Vagina (tissue), 2 donors: ENCODE measurements at regions not wholly inside any gene's neighbourhood (a gene's known extent, or its start where the extent isn't known, plus 50 kb on each side); places are given as distances from the start of the nearest gene placed in this dataset.

Source experiments
- POLR2A ChIP-seq, 2 donors: fragments of 450-650 bp; IDR thresholded peaks; one replicate each; pipeline ENCODE4 v1.6.1; 2017; ENCODE audit warnings: antibody characterized with exemption in 2 of 2, mild to moderate bottlenecking in 2 of 2, moderate library complexity in 2 of 2
- POLR2AphosphoS5 ChIP-seq, 2 donors: sonication (generic); formaldehyde crosslinking; IDR thresholded peaks; one replicate each; pipeline ENCODE4 v1.9.0; 2017; ENCODE audit warnings: antibody characterized with exemption in 2 of 2, mild to moderate bottlenecking in 2 of 2, low read depth in 1 of 2; ENCODE audit not compliant: insufficient read depth in 1 of 2
- TF ChIP-seq, protein P1 (sequence below), 3 experiments: fragments of 450-650 bp in 2 of 3; fragments of 200-600 bp in 1 of 3; sonication (generic) in 1 of 3; IDR thresholded peaks; one replicate each; pipeline ENCODE4 v1.5.1; 2017 to 2019; ENCODE audit warnings: antibody characterized with exemption in 3 of 3, mild to moderate bottlenecking in 2 of 3, moderate library complexity in 2 of 3

DNA sequence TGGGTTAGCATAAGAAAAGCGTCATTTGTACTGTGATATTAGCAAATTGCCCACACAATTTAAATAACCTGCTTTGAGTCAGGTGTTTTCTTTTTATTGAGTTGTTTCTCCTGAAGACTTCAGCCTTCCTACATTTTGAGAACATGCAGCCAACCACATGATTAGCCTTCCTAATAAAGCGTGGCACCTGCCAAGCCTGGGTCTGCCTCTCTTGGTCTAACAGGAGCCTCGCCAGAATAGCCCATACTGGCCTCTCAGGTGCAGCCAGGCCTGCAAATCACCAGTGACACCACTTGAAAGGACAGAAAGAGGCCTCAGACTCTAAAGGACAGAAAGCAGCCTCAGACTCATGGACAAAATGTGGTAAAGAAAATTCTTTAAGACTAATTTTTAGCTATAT, 653.8 kb downstream of the BCL11A start:
- TF ChIP-seq, protein P1, sequence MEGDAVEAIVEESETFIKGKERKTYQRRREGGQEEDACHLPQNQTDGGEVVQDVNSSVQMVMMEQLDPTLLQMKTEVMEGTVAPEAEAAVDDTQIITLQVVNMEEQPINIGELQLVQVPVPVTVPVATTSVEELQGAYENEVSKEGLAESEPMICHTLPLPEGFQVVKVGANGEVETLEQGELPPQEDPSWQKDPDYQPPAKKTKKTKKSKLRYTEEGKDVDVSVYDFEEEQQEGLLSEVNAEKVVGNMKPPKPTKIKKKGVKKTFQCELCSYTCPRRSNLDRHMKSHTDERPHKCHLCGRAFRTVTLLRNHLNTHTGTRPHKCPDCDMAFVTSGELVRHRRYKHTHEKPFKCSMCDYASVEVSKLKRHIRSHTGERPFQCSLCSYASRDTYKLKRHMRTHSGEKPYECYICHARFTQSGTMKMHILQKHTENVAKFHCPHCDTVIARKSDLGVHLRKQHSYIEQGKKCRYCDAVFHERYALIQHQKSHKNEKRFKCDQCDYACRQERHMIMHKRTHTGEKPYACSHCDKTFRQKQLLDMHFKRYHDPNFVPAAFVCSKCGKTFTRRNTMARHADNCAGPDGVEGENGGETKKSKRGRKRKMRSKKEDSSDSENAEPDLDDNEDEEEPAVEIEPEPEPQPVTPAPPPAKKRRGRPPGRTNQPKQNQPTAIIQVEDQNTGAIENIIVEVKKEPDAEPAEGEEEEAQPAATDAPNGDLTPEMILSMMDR (IDR thresholded peaks at IDR 0.05): no peak
- TF ChIP-seq POLR2A (IDR thresholded peaks at IDR 0.05): no peak
- TF ChIP-seq POLR2AphosphoS5 (IDR thresholded peaks at IDR 0.05; ENCODE audit: insufficient read depth in 1 of 2, low read depth in 1 of 2): no peak
